Spleen (tissue), 3 donors: ENCODE measurements at regions not wholly inside any gene's neighbourhood (a gene's known extent, or its start where the extent isn't known, plus 50 kb on each side); places are given as distances from the start of the nearest gene placed in this dataset.

ENCODE experiments used
- POLR2A ChIP-seq, 3 donors: fragments of 450-650 bp; IDR thresholded peaks; one replicate each; pipeline ENCODE4 v1.5.1; 2017; ENCODE audit warnings: antibody characterized with exemption in 3 of 3, mild to moderate bottlenecking in 1 of 3
- POLR2AphosphoS5 ChIP-seq, 3 donors: sonication (generic); formaldehyde crosslinking; IDR thresholded peaks; one replicate each; pipeline ENCODE4 v1.5.1; 2017; ENCODE audit warnings: antibody characterized with exemption in 3 of 3

GRCh38 chr10:81219758-81220157 lies 655.2 kb upstream of the NRG3 start:
- TF ChIP-seq POLR2A (IDR thresholded peaks at IDR 0.05), result no peak
- no peak for TF ChIP-seq POLR2AphosphoS5 (IDR thresholded peaks at IDR 0.05)
